ENCODE measurements at regions not wholly inside any gene's neighbourhood (a gene's known extent, or its start where the extent isn't known, plus 50 kb on each side); places are given as distances from the start of the nearest gene placed in this dataset.

GRCh38 chr11:42526426-42526825 lies 785.4 kb upstream of the API5 start:
- TF ChIP-seq REST (IDR thresholded peaks at IDR 0.05; ENCODE audit: insufficient read depth in 1 of 2, low read depth in 2 of 2, low read length in 1 of 2): no peak
- TF ChIP-seq, protein P1, sequence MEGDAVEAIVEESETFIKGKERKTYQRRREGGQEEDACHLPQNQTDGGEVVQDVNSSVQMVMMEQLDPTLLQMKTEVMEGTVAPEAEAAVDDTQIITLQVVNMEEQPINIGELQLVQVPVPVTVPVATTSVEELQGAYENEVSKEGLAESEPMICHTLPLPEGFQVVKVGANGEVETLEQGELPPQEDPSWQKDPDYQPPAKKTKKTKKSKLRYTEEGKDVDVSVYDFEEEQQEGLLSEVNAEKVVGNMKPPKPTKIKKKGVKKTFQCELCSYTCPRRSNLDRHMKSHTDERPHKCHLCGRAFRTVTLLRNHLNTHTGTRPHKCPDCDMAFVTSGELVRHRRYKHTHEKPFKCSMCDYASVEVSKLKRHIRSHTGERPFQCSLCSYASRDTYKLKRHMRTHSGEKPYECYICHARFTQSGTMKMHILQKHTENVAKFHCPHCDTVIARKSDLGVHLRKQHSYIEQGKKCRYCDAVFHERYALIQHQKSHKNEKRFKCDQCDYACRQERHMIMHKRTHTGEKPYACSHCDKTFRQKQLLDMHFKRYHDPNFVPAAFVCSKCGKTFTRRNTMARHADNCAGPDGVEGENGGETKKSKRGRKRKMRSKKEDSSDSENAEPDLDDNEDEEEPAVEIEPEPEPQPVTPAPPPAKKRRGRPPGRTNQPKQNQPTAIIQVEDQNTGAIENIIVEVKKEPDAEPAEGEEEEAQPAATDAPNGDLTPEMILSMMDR (IDR thresholded peaks at IDR 0.05): no peak

All from Panc1 (cell line).